Non-pigmented ciliary epithelial cell (primary cell): ENCODE measurements at regions not wholly inside any gene's neighbourhood (a gene's known extent, or its start where the extent isn't known, plus 50 kb on each side); places are given as distances from the start of the nearest gene placed in this dataset.

Source experiments
- DNase-seq: peaks from one replicate; pipeline ENCODE4 v3.0.0-alpha.2; 2010; ENCODE audit warnings: low read depth

DNA sequence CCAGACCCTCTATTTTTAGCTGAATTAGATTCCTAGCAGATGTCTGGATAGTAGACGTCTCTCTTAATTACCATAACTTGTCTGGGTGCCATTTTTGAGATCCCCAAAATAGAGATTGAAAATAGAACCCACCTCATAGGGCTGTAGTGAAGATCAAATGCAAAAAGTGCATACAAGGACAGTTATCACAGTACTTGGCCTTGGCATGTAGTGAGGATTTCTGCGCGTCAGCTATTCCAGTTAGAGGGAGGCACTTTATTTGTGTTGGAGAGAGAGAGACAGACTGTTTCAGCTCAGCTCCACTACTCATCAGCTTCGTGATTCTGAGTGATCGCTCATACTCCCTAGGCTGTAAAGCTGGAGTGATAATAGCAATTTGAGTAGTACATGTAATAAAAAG, 59.6 kb upstream of the CDH13 start:
- DNase-seq: no peak

DNA sequence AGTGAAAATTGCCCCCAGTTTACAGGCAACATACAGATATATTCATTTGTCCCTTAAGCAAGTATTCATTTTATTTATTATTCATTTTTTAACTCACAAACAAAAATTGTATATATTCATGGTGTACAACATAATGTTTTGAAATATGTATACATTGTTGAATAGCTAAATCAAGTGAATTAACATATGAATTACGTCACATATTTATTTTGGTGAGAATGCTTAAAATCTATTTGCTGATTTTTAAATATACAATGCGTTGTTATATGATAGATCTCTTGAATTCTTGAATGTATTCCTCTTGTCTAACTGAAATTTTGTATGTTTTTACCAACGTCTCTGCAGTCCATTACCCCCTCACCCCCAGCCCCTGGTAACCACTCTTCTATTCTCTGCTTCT, 63.4 kb upstream of the CDH13 start:
- DNase-seq: no peak

DNA sequence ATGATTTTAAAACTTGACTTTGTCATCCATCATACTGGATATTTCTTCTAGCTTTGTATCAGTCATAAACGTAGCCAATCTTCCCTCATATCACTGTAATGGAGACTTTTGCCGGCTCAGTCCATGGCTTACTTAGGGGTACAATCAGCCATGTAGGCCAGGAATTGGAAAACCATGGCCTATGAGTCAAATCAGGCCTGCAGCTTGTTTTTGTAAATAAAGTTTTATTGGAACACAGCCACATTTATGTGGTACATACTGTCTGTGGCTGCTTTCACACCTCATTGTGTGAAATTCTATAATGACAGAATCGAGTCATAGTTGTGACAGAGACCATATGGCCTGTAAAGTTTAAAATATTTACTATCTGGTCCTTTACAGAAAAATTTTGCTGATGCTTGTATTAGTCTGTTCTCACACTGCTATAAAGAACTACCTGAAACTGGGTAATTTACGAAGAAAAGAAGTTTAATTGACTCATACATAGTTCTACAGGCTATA, 64.5 kb upstream of the CDH13 start:
- no peak for DNase-seq

DNA sequence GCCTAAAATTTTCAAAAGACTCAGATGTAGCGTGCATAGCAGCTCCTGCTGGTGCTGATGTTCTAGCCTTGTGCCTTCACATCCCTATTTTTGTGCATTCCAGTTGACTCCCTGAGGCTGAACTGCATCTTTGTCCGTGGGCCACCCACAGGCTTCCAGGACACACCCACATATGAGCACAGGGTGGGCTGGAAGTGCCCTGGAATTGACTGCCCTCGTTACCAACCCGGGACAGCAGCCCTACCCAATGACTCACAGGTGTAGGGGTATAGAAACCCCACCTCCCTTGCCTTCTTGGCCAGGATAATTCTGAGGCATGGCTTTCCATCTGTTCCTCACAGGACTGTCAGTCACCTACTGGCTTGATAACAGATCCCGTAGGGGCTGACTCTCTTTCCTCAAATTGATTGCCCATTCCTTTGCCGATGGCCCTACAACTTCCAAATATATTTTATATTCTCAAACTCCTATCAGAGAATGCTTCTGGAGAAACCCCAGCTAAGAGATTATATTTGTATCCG, 65.9 kb upstream of the CDH13 start:
- DNase-seq: no peak

DNA sequence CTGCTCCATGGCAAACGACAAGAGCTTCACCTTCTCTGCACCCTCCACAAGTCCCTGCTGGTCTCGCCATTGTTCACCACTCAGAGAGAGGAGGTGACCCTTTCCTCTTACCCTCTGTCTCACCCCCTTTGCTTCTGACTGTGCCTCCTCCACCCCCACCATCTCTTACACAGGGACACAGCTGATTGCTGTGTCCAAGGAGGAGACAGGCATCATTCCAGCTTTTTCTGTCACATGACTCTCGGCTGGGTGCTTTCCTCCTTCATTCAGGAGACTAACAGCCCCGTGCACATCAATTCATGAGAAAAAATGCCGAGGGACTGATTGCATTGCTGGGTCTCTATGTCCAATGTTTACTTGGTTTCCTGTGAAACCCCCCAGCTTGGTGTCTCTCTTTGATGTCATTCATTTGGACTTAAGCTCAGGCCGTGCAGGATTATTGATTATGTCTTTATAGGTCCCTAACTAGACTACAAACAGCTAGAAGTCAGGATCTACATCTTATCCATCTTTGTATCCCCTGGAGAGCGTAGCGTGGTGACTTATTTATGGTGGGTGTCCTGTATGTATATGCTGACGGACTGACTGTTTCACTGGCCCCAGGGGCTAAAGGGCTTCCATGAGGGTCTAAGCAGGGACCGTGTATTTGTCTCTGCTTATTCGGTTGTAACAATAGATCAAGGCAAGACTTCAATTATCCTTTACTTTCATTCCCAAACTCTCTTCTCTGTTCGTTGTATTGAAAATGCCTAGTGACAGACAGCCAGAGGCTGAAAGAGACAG, 82.2 kb upstream of the CDH13 start:
- no peak for DNase-seq

DNA sequence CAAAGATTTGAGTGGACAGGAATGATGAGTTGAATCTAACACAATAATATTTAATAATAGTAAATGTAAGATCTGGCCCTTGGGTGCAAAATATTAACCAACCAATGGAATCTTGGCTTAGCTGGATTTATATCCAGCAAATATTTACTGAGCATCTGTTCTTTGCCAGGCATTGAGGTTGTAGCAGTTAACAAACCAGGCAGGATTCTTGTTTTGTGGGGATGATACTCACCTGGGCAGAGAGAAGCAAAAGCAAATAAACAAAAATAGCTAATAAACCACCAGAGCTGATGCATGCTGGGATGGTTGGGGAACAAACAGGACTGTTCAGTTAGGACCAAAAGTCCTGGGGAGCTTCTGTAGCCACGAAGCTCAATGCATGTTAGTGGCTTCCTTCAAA, 84.1 kb upstream of the CDH13 start:
- DNase-seq: no peak

DNA sequence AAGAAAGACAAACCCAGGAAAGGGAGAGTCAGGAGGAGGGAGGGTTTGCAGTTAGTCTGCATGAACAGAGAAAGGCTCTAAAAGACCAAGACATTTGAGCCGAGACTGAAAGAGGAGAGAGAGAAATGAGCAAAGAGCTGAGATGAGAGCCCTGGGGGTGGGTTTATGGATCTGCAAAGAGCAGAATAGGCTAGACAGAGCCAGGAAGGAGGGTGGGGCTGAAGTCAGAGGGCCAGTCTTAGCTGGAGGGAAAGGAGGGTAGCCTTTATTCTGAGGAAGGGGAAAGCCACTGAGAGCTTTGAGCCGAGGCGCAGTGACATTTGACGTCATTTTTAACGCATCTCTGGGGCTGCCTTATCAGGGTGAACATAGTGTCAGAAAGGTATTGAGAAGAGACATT, 85.7 kb upstream of the CDH13 start:
- DNase-seq: no peak

DNA sequence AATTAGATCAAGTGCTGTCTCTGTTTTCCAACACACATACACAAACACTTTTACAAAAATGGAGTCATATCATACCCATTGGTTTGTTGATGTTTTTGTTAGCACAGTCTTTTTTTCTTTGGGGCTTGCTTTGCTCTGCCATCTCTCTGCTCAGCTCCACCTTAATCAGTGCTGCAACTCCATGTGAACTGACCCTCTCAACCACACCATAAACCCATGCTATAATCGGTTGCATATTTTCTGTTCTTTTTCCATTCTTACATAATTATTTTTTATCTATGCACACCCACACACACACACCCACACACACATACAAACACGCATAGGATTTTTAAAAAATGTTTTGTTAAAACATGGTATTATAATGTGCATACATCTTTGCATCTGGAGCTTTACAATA, 91.0 kb upstream of the CDH13 start:
- no peak for DNase-seq

DNA sequence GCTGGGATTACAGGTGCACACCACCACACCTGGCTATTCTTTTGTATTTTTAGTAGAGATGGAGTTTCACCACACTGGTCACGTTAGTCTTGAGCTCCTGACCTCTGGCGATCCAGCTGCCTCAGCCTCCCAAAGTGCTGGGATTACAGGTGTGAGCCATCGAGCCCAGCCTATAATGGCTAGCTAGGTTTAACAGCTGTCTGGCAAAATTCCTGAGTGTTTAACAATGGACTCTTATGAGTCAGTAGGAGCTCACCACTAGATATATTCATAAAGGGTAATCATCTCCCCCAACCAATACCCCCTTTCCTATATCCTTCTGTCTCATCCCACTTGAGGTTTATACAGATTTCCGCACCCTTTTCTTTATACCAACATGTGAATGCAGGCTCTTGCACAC, 91.5 kb upstream of the CDH13 start:
- DNase-seq: no peak

DNA sequence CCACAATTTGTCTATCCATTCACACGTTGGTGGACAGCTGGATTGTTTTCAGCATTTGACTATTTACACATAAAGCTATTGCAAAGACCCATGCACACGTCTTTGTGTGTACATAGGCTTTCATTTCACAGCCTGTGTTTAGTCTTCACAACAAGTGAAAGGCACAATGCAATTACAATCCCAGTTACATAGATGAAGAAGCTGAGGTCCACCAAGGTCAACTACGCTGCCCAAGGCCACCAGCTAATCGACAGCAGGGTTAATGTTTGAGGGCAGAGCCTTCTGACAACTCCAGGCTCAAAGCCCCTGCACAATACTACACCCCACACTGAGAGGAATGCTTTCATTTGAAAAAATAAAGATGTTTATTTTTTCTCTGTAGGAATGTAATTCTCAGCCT, 93.6 kb upstream of the CDH13 start:
- DNase-seq: no peak

DNA sequence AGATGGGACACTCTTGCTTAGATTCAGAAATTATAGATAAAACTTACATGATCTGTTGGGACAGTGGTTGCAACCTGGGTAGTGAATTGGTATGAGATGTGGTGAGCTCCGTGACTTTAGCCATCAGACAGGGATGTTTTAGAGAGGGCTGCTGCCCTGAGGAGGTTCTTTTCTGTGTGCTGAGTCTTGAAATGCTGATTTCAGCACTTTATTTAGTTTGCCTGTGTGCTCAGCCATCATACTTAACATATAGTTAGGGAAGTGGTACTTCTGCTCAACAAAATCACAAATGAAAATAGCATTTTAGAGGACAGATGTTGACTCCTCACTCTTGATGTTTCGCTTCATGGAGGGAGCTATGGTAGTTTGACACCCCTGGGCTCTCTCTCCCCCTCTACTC, 95.9 kb upstream of the CDH13 start:
- DNase-seq: no peak

DNA sequence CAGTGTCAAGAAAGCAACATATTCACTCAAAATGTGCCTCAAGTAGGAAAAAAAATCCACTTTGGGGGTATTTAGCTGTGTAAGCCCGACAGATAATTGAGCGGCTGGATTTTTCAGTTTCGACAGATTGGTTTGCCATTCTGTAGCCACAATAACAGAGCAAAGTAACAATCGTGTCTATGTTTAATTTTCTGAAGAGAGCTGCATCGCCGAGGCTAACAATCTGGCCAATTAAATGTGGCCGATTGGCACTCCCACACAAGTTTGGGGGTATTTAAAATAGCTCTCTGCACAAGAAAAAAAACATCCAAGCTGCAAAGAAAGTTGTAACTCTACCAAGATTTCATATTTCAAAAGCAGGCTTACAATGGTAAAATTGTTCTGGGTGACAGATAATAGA, 99.7 kb upstream of the CDH13 start:
- no peak for DNase-seq

DNA sequence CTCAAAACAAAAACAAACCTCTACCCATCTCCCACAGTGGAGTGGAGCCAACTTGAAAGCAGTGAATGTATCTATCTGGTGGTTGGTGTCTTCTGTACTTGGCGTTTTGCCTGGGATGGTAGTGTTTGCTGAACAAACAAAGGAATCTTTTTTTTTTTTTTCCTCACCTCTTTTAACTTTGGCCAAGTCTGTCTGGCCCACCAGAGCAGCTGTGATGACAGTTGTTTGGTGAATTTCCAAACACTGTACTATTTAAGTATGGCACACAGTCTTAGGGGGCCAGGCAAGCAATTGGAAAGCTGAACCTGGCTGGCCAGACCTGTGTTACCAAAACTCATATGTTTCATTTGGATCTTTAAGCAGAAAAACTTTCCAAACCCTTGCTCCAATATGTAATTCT, 101.8 kb upstream of the CDH13 start:
- no peak for DNase-seq

DNA sequence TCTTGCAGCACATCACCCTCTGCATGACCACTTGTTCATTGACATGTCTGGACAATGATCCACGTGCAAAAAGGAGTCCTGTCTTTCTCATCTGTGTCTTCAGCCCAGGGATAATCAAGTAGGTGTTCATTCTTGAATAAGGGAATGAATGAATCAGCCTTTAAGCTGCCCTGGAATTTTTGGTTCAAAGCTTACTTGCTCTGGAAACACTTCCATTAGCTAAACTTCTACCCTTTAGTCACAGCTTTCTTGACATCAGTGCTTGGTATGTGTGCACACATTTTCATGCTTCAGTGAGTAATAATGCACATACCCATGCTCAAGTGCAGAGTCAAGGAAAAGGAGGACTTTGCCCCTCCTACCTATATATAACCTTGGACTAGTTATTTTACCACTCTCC, 103.0 kb upstream of the CDH13 start:
- no peak for DNase-seq

DNA sequence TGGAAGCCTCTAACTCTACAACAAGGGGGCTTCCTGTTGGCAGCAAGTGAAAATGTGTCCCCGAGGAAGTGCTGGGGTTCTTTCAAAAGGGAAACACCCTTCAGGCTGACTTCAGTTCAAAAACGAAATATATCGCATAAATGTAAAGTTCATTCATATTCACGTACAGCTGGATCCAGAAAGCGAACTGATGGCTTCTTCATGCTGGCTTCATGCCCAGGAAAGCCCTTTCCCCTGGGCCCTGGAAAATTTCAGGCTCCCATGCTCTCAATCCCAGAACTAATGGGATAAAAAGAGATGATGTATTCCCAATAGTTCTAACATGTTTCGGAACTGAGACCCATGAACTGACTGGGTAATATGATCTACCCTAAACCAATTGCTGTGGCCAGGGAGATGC, 104.7 kb upstream of the CDH13 start:
- no peak for DNase-seq

DNA sequence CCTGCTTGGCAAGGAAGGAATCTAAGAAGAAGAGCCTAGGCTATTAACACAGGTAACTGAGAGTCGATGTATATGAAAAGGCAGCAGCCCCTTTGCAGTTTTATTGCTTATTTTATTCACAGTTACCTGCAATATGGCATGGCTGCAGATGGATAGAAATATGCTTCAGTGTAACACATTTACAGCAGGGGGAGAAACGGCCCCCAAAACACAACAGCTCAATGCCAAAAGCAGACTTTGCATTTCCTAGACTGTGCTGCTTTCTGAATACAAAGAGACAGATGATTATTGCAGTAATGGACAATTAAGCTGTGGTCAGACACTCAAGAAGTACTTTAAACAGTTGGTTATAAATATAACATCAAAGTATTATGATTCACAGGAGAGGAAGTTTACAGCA, 108.0 kb upstream of the CDH13 start:
- no peak for DNase-seq

DNA sequence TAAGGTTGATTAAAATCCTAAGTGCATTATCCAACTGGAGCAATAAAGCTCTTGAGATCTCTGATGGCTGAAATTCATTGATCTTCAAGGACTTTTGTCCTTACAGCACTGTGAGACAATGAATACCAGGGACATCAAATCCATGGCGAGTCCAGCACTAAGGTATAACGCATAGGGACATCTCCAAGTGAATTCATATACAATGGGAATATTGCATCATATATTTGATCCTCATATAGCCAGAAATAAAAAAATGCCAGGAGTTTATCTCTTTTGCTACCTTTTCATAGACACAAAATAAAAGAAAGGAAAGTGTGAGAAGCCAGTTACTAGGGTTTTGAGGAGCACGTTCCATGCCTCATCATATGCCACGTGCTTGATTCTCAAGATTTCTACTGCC, 112.5 kb upstream of the CDH13 start:
- no peak for DNase-seq

DNA sequence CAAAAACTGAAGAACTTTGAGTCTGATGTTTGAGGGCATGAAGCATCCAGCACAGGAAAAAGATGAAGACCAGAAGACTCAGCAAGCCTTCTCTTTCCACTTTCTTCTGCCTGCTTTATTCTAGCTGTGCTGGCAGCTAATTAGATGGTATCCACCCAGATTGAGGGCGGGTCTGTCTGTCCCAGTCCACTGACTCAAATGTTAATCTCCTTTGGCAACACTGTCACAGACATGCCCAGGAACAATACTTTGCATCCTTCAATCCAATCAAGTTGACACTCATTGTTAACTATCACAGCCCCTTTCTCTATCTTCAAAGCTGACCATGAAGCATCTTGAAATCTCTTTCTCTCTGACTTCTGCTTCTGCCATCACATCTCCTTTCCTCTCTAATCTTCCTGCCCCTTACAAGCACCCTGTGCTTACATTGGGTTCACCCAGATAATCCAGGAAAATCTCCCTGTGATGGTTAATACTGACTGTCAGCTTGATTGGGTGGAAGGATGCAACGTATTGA, 115.9 kb upstream of the CDH13 start:
- no peak for DNase-seq

DNA sequence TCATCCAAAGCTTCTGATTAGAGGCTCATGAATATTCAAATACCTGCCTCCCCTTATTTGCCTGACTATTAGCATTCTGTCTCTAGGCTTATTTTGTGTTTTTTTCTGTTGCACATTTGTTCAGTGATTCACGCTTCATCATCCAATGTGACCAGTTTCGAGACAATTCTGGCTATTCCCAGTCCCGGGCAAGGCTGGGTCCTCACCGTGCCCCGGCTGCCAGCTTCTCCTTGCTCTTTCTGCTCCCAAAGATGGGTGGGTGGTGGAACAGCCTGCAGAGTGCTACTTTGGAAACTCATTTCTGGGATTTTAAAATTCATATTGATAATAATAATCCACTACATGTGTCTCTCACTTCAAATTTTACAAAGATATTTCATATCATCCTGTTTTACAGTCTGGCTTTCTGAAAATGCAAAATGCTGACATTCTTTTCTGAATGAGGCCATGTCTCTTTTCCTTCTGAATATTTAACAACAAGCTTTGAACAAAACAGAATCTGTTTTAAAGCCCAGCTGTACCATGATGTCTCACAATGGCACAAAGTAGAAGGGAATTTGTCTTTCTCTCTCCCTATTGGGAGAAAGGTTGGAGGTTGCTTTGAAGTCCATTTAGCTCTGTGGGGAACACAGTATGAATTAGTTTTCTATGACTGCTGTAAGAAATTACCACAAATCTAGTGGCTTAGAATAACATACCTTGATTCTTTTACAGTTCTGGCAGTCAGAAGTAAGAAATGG, 116.9 kb upstream of the CDH13 start:
- DNase-seq: no peak

DNA sequence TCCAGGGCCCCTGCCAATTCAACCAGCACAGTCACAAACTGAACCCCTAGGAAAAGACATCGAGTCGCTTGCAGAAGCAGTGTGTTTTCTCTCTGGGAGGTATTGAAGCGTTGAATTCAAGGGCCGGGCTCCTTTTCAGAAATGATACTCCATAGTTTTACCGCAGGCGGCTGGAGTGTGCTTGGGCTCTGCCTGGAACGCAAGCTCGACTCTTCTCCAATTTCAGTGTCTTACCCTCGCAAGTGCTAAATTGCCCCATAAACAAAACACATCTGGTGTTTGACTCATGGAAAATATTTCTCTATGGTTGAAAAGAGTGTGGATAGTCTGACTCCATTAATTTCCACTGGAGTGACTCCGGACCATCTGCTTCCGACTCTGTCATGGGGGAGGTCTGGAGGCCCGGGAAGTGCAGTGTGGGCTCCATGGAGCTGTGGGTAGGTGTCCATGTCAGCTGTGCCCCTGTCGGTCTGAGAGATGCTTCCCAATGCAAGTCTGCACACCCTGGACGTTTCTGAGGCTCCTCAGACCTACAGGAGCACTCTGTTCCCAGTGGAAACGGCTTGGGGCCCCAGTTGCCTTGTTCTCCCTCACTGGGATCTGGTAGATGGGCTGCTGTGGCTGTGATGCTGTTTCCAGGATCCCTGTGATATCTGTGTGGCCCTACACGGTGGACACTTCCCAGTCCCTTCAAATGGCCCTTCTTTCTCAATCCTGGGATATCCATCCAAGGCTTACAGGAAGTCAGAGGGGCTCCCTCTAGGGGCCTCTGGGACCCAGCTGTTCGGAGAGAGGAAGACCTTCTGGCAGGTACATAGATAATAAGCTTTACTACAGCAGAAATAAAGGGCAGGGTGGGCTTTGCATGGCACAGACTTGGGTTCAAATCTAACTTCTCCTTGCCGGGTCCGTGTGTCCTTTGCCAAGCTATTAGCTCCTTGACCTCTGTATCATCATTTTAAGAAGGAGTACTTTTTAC, 119.8 kb upstream of the CDH13 start:
- DNase-seq: no peak

DNA sequence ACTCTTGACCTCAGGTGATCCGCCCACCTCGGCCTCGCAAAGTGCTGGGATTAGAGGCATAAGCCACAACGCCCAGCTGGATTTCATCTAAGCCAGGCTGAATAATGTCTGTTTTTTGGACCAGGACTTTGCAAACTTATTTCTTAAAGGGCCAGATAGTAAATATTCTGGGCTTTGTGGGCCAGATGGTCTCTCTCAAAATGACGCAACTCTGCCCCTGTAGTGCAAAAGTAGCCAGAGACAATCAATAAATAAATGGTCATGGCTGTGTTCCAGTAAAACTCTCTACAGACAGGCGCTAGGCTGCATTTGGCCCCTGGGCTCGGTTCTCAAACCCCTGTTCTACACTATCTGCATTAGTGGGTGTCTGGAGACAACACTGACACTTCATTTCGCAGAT, 121.9 kb upstream of the CDH13 start:
- DNase-seq: no peak

DNA sequence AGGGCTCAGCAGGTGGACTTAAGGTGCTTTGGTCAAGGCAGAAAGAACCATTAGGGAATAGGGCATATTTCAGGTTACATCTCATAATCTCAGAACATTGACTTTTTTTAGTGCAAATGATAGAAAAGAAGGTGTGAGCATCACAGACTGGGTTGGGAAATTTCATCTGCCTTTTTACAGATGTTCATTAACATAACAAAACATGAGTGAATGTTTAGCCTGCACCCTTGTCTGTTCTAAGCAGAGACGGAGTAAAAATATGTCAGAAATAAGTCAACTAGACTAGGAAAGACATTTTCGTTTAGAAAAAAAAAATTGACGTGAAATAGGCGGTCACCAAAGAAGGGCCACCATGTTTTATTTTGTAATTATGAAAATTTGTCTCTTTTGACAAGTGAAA, 127.5 kb upstream of the CDH13 start:
- no peak for DNase-seq
